ENCODE measurements at regions not wholly inside any gene's neighbourhood (a gene's known extent, or its start where the extent isn't known, plus 50 kb on each side); places are given as distances from the start of the nearest gene placed in this dataset.

GRCh38 chr11:25535467-25536272, 796.3 kb upstream of the ANO3 start:
- no peak for TF ChIP-seq POLR2A (IDR thresholded peaks at IDR 0.05; ENCODE audit: low read depth, low read length)
- no peak for TF ChIP-seq TAF1 (IDR thresholded peaks at IDR 0.05; ENCODE audit: borderline replicate concordance, low read depth, low read length)
